Kasumi-1 (cell line): ENCODE measurements at regions not wholly inside any gene's neighbourhood (a gene's known extent, or its start where the extent isn't known, plus 50 kb on each side); places are given as distances from the start of the nearest gene placed in this dataset.
"Not testable (repeated sequence)": the region's sequence is repeated elsewhere in the genome, so short reads cannot be mapped to it uniquely, and the experiment has no call there.

Experiments used
- DNase-seq, 2 experiments: peaks; one replicate each; lab custom pipeline; 2025; lab: John Stamatoyannopoulos, UW

GRCh38 chr1:38210895-38211177 lies 164.2 kb upstream of the POU3F1 start:
- no peak for DNase-seq

GRCh38 chr1:38210021-38210894 lies 163.7 kb upstream of the POU3F1 start:
- no peak for DNase-seq

- no peak for DNase-seq
Observed at GRCh38 chr1:38208716-38209632, 162.4 kb upstream of the POU3F1 start.

GRCh38 chr1:38207906-38208305 lies 161.3 kb upstream of the POU3F1 start:
- DNase-seq = no peak

- no peak for DNase-seq
Observed at GRCh38 chr1:38207275-38207674, 160.7 kb upstream of the POU3F1 start.

- DNase-seq = no peak
Observed at GRCh38 chr1:38204698-38205097, 158.1 kb upstream of the POU3F1 start.

GRCh38 chr1:38203441-38203840 lies 156.8 kb upstream of the POU3F1 start:
- no peak for DNase-seq

- no peak for DNase-seq
Observed at GRCh38 chr1:38201431-38201830, 154.8 kb upstream of the POU3F1 start.

GRCh38 chr1:38198621-38199020 lies 152.0 kb upstream of the POU3F1 start:
- no peak for DNase-seq

- no peak for DNase-seq
Observed at GRCh38 chr1:38198099-38198498, 151.5 kb upstream of the POU3F1 start.

- no peak for DNase-seq
Observed at GRCh38 chr1:38197312-38198061, 150.9 kb upstream of the POU3F1 start.

- no peak for DNase-seq
Observed at GRCh38 chr1:38194472-38194871, 147.9 kb upstream of the POU3F1 start.

GRCh38 chr1:38193040-38193439 lies 146.4 kb upstream of the POU3F1 start:
- no peak for DNase-seq

GRCh38 chr1:38191461-38191860 lies 144.9 kb upstream of the POU3F1 start:
- DNase-seq = no peak

GRCh38 chr1:38190983-38191382 lies 144.4 kb upstream of the POU3F1 start:
- DNase-seq = no peak

GRCh38 chr1:38187552-38187951 lies 141.0 kb upstream of the POU3F1 start:
- DNase-seq = no peak

GRCh38 chr1:38186566-38186965 lies 140.0 kb upstream of the POU3F1 start:
- no peak for DNase-seq

- DNase-seq = no peak
Observed at GRCh38 chr1:38185913-38186312, 139.3 kb upstream of the POU3F1 start.

GRCh38 chr1:38183747-38184146 lies 137.2 kb upstream of the POU3F1 start:
- DNase-seq = no peak

- no peak for DNase-seq
Observed at GRCh38 chr1:38183096-38183495, 136.5 kb upstream of the POU3F1 start.

- not testable (repeated sequence) for DNase-seq
Observed at GRCh38 chr1:38180388-38180787, 133.8 kb upstream of the POU3F1 start.

- DNase-seq = no peak
Observed at GRCh38 chr1:38179483-38179882, 132.9 kb upstream of the POU3F1 start.
